GM18868 (cell line): ENCODE measurements at regions not wholly inside any gene's neighbourhood (a gene's known extent, or its start where the extent isn't known, plus 50 kb on each side); places are given as distances from the start of the nearest gene placed in this dataset.

Source experiments
- ATAC-seq: cut with Tn5 transposase; IDR thresholded peaks from one replicate; pipeline ENCODE4 v1.9.1; 2021; ENCODE audit warnings: mild to moderate bottlenecking, moderate library complexity; ENCODE audit not compliant: unreplicated experiment

DNA sequence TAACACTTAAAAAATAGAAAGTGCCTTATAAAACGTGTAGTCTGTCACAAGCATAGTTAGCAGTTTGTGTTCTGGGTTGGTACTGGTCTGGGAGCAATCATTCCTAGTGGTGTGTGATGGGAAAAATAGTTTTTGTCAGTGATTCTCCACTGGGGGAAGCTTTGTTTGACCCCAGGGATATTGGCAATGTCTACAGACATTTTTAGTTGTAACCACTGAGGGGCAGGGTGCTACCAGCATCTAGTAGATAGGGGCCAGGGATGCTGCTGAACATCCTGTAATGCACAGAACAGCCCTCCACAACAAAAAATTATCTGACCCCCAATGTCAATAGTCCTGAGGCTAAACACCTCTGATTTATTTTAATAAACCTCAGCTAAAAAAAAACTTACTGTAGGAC lies 51.6 kb upstream of the CREB5 start:
- ATAC-seq = no peak

DNA sequence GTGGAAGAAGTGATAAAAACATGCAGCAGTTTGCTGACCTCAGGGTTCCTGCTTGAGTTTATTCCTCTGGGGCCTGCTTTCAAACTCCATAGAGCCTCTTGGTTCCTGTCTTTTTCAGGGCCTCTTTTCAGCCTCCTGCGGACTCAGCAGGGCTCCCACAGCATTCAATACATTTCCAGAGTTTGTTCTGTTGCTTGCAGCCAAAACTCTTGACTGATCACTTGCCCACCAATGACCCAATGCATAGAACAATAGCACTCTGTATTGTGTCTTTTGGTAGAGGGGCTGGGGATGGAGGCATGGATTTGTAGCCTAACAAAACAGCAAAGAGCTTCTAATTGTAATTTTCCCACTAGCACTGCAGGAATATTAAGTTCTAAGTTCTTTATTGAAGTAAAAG lies 50.8 kb upstream of the CREB5 start:
- ATAC-seq = no peak

DNA sequence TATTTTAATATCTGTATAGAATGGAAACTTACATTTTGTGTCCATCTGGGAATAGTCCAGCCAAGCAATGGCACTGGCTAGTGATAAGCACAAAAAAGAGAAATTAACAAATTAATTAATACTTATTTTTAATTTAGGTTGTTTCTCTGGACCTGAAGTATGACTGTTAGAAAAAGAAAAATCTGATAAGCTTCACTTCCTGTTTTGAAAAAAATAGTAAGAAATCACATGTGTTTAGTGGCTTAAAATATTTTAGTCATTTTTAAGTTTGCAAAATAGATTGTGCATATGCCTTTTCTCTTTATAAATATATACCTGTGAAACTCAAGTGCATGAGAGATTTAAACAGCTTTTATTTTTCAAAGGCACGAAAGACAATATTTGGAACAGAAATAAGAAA lies 50.1 kb upstream of the CREB5 start:
- no peak for ATAC-seq
